Brain microvascular endothelial cell (primary cell): ENCODE measurements at regions not wholly inside any gene's neighbourhood (a gene's known extent, or its start where the extent isn't known, plus 50 kb on each side); places are given as distances from the start of the nearest gene placed in this dataset.

ENCODE experiments used
- DNase-seq: peaks from one replicate; pipeline ENCODE4 v3.0.0-alpha.2; 2020
- H3K27ac ChIP-seq: fragments of 250-450 bp; sonication (Bioruptor Pico); 2 replicates; pipeline ENCODE4 v1.5.1; 2020; ENCODE audit warnings: mild to moderate bottlenecking, moderate library complexity
- H3K27me3 ChIP-seq: fragments of 250-450 bp; sonication (Bioruptor Pico); replicated peaks from 2 replicates; pipeline ENCODE4 v1.5.1; 2020; ENCODE audit warnings: mild to moderate bottlenecking
- H3K36me3 ChIP-seq: fragments of 250-450 bp; sonication (Bioruptor Pico); replicated peaks from 2 replicates; pipeline ENCODE4 v1.5.1; 2020; ENCODE audit warnings: mild to moderate bottlenecking
- H3K4me3 ChIP-seq: 2 replicates; pipeline ENCODE4 v1.5.1; 2011; ENCODE audit warnings: low read depth, mild to moderate bottlenecking, control low read depth, low read length, moderate library complexity
- in situ Hi-C: cut with HindIII; loops from 2 replicates; pipeline ENCODE4 v1.10.0; 2017; ENCODE audit warnings: low sequenced_read_pairs, low pct_ligation_motif_present
- TF ChIP-seq, protein P1 (sequence below): IDR thresholded peaks from 2 replicates; pipeline ENCODE4 v1.5.1; 2011; ENCODE audit warnings: low read depth, mild to moderate bottlenecking, moderate library complexity, low read length, control low read depth, inconsistent platforms; ENCODE audit errors: missing control alignments

DNA sequence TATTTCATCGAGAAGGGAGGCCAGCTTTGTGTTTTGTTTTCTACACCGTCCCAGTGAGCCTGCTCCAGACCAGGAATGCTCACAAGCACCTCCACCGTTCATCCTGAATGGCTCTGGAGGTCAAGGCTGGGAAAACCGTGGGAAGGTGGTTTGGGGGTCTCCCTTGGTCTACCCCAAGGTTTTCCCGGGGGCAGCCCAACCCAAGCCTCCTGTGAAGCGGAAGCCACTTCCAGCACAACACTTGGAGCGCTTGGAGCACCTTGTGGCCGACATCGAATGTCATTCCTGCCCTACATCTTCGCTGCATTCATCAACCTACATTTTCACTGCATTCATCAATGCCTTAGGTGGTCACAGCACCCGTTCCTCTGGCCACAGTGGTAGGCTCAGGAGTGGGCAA is 255.6 kb upstream of the PMEPA1 start:
- in situ Hi-C loops, result no loop called here
- no peaks in the 10 kb centered on the region for H3K36me3 ChIP-seq
- no peak for DNase-seq
- no peaks in the 10 kb centered on the region for H3K27me3 ChIP-seq
- TF ChIP-seq, protein P1, sequence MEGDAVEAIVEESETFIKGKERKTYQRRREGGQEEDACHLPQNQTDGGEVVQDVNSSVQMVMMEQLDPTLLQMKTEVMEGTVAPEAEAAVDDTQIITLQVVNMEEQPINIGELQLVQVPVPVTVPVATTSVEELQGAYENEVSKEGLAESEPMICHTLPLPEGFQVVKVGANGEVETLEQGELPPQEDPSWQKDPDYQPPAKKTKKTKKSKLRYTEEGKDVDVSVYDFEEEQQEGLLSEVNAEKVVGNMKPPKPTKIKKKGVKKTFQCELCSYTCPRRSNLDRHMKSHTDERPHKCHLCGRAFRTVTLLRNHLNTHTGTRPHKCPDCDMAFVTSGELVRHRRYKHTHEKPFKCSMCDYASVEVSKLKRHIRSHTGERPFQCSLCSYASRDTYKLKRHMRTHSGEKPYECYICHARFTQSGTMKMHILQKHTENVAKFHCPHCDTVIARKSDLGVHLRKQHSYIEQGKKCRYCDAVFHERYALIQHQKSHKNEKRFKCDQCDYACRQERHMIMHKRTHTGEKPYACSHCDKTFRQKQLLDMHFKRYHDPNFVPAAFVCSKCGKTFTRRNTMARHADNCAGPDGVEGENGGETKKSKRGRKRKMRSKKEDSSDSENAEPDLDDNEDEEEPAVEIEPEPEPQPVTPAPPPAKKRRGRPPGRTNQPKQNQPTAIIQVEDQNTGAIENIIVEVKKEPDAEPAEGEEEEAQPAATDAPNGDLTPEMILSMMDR, result no peak
- no peak overlapping the region for H3K4me3 ChIP-seq
- H3K27ac ChIP-seq, result no peak overlapping the region

DNA sequence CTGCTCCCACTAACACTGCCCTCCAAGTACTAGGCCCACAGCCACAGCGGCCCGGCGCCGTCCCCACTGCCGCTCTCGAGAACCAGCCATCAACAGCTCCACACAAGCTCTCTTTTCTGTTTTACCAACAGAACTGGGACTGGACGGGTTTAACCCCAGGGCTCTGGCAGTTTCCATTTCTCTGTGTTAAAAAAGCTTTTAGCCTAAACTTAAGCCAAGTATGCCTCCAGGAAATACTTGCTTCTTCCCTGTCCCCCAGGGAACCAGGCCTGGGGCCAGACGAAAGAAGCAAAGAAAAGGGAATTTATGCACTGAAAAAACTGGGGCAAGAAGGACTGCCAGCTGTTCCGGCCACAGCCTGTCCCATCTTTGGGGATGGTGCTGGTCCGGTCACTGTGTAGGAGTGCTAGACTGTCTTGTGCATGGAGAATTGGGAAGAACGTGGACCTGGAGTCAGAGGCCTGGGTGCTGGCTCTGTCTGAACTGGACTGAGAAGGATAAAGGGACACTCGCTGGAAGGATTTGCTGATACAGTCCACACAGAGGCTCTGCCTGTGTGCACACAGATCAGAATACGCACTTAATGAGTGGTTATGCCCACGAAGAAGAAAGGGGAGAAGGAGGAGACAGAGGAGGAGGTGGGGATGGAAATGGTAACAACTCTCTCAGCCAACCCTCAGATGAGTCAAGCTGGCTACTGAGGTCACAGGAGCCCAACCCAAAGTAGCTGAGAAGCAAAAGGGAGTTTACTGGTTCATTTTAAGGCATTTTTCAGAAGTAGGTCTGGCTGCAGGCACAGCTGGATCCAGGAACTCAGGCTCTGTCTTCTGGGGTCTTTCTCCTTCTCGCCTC is 254.4 kb upstream of the PMEPA1 start:
- TF ChIP-seq, protein P1, result no peak

DNA sequence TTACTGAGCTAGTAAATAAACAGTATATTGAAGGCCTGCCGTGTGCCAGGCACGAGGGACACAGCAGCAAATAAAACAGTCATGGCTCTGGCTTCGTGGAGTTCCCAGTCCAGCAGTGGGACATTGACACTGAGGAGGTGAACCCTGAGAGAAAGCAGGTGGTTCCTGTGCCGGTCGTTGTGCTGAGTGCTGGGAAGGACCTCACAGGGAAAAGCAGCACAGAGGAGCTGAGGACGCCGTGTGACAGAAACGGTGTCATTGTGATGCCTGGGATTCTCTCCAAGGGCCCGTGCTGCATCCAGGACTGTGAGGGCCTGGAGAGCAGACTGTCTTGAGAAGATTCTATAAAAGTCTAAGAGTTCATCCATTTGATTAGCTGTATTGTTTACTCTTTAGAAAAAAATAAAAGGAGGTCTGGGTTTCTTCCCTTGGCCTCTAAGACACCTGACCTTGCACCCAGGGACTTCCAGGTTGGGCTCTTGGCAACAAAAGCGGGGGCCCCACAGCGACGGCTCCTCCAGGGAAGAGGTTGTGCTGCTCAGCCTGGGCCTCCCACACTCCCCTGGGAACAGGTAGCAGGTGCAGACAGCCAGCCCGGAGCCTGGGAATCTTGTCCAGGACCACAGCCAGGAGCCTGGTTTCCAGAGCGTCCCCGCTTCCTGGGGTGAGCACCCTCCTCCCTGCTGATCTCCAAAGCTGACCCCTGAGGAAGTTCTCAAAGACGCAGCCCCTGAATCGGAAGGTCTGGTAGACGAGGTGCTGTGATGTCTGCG is 251.2 kb upstream of the PMEPA1 start:
- no peak for DNase-seq
- Histone ChIP-seq H3K27ac (no peak overlapping the region), H3K4me3 (no peak overlapping the region), H3K27me3 (no peaks in the 10 kb centered on the region), H3K36me3 (no peaks in the 10 kb centered on the region)
- TF ChIP-seq, protein P1, result no peak
- in situ Hi-C loops, result no loop called here

More for the DNA sequence above, 254.4 kb upstream of the PMEPA1 start:
- in situ Hi-C loops, result no loop called here
- Histone ChIP-seq H3K27ac (no peak overlapping the region), H3K4me3 (no peak overlapping the region), H3K27me3 (no peaks in the 10 kb centered on the region), H3K36me3 (no peaks in the 10 kb centered on the region)
- no peak for DNase-seq

DNA sequence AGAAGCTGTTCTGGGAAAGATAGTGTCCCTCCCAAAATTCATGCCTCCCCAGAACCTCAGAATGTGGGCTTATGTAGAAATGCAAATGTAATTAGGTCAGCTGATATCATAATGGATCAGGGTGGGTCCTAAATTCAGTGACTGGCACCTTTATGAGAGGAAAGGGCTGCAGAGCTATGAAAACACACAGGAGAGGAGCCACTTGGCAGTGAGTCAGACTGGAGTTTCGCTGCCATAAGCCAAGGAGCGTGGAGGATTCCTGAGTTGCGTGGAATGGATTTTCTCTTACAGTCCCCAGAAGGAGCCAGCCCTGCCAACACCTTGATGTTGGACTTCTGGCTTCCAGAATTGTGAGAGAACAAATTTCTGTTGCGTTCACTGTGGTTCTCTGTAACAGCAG is 249.8 kb upstream of the PMEPA1 start:
- in situ Hi-C loops, result no loop called here
- DNase-seq, result no peak
- no peaks in the 10 kb centered on the region for H3K27me3 ChIP-seq
- no peak overlapping the region for H3K27ac ChIP-seq
- no peaks in the 10 kb centered on the region for H3K36me3 ChIP-seq
- TF ChIP-seq, protein P1, result no peak
- H3K4me3 ChIP-seq, result no peak overlapping the region

DNA sequence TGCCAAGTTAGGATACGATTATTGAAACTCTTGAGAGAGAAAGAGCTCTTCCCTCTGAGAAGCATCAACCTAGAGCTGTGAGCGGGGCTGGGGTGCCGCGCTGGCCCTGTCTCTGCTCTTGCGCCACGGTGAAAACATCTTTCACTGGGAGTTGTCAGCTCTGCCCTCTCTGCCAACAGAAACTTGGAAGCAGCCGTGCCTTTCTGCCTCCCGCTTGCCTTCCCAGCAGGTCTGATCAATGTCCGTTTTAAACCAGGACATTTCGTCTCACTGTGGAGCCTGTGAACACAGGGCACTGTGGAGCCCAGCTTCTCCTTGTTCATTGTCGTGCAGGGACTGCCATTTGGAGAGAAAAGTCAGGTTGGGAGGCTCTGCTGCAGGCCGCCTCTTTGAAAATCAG is 249.2 kb upstream of the PMEPA1 start:
- Histone ChIP-seq H3K4me3 (no peak overlapping the region), H3K27me3 (no peaks in the 10 kb centered on the region), H3K36me3 (no peaks in the 10 kb centered on the region), H3K27ac (no peak overlapping the region)
- in situ Hi-C loops, result no loop called here
- TF ChIP-seq, protein P1, result no peak
- no peak for DNase-seq
